C1 segment of cervical spinal cord (tissue), 14 donors: ENCODE measurements at regions not wholly inside any gene's neighbourhood (a gene's known extent, or its start where the extent isn't known, plus 50 kb on each side); places are given as distances from the start of the nearest gene placed in this dataset.

Experiments
- DNase-seq, 14 donors: peaks; one replicate each; lab custom pipeline; 2025; lab: John Stamatoyannopoulos, UW

GRCh38 chr1:29730623-29731022 lies 494.3 kb downstream of the PTPRU start:
- no peak for DNase-seq

DNA sequence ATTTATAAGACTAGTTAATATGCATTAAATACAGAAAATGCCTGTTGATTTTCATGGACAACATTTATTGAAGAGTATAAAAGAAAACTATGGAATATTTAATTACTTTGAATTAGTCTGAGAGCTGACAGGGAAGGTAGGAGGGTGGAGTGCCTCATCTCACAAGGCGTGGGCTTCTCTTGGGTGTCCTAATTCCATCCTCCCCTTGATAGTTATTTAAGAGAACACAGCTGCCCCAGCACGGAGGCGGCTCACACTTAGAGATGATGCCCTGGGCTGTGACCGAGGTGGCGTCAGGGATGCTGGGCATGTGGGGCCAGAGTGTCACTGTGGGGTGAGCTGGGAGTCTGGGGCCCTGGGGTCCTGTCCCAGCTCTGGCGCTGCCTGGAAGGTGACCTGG lies 493.0 kb downstream of the PTPRU start:
- no peak for DNase-seq

DNA sequence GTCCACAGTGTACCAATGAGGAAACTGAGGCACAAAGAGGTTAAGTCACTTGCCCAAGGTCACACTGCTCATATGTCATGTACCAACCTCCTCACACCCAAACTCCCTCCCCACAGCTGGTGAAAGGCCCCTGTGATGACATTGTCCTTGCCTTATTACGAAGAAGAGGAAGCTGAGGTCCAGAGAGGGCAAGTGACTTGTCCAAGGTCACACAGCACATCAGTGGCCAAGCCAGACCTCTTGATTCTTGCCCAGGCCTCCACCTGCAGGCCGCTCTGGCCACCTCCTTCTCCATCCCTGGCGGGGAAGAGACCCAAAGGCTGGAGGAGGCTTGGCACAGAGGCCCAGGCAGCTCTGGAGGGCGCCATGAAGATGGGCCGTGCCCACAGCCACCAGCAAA lies 492.4 kb downstream of the PTPRU start:
- DNase-seq = no peak

DNA sequence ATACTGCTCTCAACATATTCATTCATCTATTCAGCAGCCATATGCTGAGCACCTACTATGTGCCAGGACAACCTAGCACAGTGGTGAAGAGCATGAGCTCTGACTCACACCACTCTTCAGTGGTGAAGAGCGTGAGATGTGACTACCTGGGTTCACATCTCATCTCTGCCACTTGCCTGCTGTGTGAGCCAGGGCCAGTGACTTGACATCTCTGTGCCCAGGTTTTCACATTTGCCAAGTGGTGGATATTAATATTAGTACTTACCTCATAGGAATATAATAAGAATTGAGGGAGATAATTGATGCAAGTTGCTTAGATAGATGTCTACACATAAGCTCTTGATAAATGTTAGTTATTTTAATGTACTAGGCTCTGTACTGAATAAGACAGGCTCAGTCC lies 488.9 kb downstream of the PTPRU start:
- DNase-seq = no peak

DNA sequence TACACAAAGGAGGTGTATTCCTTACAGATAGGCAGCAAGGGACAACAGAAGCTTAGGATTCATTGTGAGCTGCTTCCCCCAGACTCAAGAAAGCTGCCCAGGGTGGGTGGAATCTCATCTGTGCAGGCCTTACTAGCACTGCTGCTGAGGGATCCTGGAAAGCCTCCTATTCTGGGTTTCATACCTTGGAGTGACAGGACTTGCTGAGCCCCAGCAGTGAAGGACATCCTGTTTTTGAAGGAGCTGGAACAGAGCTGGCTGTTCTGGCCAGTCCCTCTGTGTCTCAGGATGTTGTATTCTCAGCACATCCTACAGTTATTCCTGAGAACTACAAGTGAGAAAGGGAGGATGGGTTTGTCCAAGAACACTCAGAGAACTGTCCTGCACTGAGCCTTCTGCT lies 486.3 kb downstream of the PTPRU start:
- no peak for DNase-seq

- no peak for DNase-seq
These were observed 482.9 kb downstream of the PTPRU start for GRCh38 chr1:29719253-29719652.

- no peak for DNase-seq
These were observed 482.5 kb downstream of the PTPRU start for GRCh38 chr1:29718791-29719190.

DNA sequence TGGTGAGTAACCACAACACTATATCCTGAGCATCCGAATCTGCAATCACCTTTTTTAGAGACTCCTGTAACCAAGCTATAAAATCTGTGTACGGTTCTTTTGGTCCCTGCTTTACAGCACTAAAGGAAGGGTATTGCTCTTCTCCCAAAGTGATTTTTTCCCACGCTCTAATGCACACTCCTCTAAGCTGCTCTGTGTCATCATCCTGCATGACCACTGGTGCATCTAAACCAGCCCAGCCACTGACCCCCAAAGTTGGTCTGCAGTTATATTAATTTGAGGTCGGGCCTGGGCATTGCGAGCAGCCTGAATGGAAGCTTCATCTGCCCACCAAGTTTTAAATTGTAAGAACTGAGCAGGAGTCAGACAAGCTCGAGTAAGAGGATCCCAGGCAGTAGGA lies 480.0 kb downstream of the PTPRU start:
- no peak for DNase-seq

GRCh38 chr1:29713857-29714256 lies 477.5 kb downstream of the PTPRU start:
- no peak for DNase-seq

DNA sequence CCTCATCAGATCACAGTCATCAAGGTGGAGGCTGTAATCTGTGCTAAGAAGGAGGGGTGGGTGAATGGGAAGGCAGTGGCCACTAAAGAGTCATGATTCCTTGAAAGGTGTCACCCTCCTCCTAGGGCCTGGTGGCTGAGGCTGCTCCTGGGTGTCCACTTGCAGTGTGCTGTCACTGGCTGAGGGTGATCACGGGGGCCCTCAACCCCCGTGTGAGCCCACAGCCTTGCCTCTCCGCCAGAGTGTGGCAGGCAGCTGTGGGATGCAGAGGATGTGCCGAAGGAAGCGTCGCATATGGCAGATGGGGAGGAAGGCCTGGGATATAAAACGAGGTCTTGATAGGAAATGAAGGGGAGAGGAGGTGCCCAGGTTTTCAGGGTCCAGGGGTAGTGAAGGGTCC lies 476.5 kb downstream of the PTPRU start:
- DNase-seq = no peak

DNA sequence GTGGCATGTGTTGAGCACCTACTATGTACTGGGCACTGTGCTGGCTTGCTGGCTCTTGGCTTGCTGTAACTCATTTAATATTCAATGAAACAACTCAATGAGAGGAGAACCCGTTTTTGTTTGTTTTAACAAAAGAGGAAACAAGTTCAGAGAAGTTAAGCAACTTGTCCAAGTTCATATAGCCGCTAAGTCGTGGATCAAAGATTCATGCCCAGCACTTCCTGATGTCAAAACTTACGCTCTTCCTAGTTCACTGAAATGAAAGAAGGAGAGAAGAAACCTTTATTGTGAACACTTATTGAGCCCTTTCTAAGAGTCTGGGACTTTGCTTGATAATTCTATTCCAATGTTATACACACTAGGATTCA lies 475.9 kb downstream of the PTPRU start:
- no peak for DNase-seq

DNA sequence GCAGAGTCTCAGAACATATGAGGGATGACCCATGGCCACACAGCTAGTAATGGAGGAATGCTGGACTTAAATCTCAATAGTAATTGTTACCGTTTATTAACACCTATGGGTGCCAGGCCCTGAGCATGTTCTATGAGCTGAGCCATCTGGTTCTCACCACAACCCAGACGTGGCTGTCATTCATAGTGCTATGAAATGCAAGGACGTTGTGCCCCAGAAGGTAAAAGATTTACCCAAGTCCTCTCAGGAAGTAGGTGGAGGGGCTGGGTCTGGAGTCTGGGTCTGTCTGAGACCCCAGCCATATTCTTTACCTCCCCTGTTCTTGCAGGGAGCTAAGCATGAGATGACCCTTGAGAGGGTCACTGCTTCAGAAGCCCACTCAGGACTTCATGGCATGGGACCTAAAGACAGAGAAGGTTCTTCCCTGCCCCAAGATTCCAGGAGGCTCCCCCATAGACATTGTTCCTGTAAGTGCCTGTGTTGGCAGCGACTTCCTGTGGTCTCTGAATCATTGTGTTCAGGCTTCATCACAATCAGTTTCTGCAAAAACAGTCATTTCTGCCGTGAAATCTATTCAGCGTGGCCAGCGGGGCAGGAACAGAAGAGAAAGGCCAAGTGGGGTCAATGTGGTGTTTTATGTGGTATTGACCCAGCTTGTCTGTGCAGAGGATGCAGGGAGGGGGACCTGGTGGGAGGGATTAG lies 475.4 kb downstream of the PTPRU start:
- no peak for DNase-seq

- no peak for DNase-seq
These were observed 473.5 kb downstream of the PTPRU start for GRCh38 chr1:29709704-29710280.

DNA sequence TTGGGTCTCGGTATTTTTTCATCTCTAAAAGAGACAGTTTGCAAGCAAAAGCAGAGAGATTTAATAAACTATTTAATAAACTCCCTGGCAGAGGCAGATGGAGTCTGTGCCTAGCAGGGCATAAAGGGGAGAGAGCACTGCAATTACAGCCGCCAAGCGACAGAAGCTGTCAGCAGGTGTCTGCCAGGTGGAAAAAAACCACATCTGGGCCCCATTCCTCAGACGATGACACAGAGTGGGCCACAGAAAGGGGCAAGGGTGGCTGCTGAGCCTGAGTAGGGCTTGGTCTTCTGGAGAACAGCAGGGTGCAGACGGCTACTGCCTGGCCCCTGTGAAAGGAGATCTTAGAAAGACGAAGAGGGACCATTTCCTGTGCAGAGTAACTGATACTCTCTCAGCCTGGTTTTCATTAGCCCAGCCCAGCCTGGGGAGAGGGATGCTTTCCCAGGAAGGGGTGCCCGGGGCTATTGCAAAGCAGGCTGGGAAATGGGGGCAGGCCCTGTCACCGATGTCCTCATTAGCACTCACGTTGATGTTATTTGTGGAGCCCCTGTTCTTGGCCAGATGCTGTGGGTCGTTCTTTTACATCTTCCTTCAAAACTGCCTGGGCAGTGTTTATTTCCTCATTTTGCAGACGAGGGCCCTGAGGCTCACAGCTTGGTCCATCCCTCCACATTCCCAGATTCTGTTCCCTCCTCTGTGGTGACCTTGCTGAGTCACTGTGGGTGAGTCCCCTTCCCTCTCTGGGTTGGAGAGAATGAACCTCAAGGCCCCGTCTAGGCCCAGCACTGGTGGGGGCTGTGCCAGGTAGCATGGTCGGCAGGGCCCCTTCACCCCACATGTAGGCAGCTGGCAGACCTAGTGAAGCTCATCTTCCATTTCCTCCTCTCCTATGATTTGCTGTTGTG lies 472.7 kb downstream of the PTPRU start:
- no peak for DNase-seq

DNA sequence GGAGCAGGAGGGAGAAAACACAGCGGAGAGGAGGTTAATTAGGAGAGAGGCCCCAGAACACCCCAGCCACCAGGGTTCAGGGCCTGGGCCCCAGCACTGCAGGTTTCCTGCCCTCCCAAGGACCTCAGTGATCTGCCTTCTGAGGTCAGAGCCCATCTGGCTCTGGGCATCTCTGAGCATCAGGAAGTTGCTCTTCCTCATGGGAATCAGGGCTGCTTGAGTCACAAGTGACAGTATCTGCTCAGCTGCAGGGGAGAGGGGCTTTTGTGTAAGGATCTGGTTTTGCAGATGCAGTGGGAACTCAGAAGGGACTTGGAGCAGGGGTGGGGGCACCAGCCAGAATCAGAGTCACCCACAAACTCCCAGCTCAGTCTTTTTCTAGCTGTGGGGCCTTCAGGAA lies 472.1 kb downstream of the PTPRU start:
- DNase-seq = no peak

DNA sequence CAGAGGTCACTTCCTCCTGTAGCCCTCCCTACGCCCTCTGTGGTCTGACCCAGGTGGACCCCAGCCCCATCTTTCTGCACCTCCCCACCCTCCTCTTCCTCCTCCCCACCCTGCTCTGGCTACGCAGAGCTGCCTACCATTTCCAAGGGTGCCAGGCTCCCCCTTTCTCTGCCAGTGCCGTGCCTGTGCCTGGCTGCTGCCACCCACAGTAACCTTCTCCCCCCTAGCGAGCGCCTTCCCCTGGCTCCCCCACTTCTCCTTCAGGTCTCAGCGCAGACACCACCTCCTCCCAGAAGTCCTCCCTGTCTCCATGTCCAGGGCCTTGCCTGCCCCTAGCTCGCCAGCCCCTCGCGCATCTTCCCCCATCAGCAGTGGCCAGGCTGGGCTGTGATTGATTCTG lies 471.5 kb downstream of the PTPRU start:
- DNase-seq = no peak

DNA sequence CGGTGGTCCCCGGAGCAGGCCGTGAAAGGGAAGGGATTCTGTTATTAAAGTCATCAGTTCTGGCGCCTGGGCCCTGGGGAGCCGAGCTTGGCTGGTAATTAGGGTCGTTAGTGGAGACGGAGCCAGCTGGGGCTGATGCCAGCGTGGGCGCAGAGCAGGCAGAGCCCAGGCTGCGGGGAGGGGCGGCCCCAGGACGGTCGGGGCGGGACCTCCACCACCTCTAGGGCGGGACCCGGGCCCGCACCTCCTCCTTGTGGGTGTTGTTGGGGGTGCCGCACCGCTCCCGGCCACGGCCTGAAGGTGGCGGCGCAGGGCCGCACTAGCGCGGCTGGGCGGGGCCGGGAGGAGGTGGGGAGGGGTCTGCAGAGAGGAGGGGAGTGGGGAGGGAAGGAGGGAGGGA lies 470.6 kb downstream of the PTPRU start:
- no peak for DNase-seq

DNA sequence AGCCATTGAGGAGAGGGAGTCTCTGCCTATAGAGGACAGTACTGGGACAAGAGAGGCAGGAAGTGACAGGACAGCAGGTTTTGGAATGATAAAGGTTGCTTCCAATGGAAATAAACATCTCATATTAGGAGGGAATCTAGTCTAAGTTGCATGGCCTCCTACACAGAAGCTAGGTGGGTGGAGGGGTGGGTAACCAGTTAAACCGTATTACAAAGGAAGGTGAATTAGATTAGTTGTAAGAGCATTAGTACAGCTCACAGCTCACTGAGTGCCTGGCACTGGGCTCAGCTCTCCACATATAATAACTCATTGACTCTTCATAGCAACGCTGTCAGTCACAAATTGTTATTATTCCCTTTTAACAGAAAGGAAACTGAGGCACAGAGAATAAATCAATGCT lies 468.1 kb downstream of the PTPRU start:
- DNase-seq = no peak

DNA sequence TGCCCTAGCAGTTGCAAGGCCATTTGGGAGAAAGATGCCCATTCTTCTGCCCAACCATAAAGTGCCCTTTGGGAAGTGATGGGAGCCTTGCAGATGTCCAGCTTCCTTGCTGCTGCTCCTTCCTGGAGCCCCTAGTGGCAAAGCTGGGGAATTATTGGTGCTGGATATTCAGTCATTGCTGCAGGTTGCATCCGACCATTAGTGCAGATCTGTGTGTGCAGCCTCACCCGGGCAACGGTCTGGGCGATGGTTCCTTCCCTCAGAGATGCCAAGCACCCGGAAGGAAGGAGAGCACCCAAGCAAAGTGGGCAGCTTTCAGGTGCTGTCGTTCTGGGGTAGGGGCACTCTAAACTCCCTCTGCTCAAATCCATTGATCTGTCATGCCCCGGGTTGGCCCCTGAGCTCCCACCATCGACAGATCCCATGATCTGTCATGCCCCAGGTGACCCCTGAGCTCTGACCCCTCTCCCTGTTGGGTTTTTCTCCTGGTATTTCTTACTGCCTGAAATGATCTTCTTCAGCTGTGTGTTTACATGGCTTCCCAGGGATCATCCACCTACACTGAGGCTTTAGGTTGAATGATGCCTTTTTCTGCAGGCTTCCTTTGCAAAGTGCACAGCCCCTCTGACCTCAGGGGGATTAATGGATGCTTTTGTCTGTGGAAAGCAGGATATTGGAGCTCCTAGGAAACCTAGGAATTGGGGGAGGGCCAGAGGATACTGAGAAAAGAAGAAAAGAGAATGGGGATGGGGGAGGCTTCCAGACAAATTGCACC lies 467.5 kb downstream of the PTPRU start:
- DNase-seq = no peak

DNA sequence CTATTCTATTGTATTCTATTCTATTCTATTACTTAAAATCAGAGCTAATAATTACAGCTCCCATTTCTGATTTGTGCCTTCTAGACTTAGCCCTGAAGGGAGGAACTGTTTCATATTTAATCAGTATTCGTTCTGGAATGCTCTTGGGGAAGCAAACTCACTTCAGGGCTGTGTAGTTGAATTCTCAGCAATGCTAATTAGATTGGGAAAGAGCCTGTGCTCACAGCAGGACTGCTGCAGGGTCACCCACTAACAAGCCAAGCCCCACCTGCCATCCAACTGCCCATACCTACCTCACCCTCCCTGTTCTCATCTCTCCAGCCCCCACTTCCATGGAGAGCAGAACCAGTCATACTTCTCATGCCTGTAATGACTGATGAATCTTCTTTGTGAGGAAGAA lies 464.2 kb downstream of the PTPRU start:
- no peak for DNase-seq

- no peak for DNase-seq
These were observed 462.3 kb downstream of the PTPRU start for GRCh38 chr1:29698626-29699025.

DNA sequence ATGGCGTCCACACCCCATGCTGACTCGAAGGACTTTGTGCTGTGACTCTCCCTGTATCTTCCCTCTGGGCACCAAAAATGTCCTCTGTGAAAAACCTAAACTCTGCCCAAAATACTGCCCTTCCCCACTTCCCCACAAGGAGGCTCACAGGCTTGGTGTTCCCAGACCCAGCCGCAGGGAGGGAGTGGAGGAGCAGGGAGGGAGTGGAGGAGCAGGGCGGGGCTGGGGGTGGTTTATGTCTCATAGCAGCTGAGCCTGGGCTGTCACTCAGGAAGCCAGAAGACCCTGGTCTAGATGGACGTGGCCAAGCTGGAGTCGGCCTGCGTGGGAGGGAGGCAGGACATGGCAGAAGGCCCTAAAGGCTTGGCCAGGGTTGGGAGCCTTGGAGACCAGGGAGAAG lies 461.7 kb downstream of the PTPRU start:
- DNase-seq = no peak
